ENCODE measurements at regions not wholly inside any gene's neighbourhood (a gene's known extent, or its start where the extent isn't known, plus 50 kb on each side); places are given as distances from the start of the nearest gene placed in this dataset.

DNA sequence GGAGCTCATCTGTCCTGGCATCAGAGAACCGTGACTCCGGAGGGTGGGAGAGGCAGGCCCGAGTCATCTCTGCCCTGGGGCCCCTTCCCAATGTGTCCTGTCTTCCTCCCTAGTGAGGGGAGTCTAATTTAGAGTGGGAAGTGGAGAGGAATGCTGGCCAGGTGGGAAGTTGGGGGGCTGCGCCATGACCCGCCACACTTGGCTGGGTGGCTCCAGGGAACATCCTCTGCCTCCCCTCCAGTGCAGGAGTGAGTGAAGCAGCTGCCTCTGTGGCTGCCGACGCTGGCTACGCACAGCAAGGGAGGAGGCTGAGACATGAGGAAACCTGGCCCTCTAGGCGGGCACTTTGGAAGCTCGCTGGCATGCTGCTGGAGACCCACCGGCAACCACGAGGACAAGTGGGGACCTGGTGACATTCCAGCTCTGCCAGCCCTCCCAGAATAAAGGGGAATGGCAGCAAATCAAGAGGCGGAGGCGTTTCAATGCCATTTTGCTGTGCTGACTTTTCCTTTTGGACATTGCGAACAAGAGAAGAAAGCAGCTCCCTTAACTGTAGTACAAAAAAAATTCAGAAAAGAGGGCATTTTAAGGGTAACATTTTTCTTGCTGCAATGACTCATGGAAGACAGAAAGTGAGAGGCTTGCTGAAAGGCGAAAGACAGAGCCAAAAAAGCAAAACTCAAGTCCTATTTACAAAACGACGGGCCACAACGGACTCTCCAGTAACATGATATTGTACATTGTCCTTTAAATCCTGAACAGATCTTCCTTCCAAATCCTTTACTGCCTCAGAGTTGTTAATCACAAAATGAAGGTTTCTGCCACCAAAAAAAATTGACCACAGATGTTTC is 121.2 kb upstream of the PITRM1 start:
- Histone ChIP-seq H3K4me3 (no peak overlapping the region), H3K27ac (peak overlapping the region in 2 of 5 donors; percentile 20 to 25), H3K36me3 (no peaks in the 10 kb centered on the region), H3K4me1 (no peaks in the 10 kb centered on the region), H3K27me3 (no peaks in the 10 kb centered on the region), H3K9me3 (no peaks in the 10 kb centered on the region)
- intact Hi-C loops (cut with DNase I; ENCODE audit: low total_unique reads), result no loop called here
- no peak for TF ChIP-seq EP300 (IDR thresholded peaks at IDR 0.05)
- no peak for TF ChIP-seq CTCF (IDR thresholded peaks at IDR 0.05)
- TF ChIP-seq POLR2A (IDR thresholded peaks at IDR 0.05), result no peak
- no peak for TF ChIP-seq POLR2AphosphoS5 (IDR thresholded peaks at IDR 0.05)
- WGBS, 5 donors, result 83 to 89% (median 86%) methylated on average over 14 to 19 of the region's 19 CpGs
- DNase-seq, result peak in 1 of 2 donors; percentile 15

DNA sequence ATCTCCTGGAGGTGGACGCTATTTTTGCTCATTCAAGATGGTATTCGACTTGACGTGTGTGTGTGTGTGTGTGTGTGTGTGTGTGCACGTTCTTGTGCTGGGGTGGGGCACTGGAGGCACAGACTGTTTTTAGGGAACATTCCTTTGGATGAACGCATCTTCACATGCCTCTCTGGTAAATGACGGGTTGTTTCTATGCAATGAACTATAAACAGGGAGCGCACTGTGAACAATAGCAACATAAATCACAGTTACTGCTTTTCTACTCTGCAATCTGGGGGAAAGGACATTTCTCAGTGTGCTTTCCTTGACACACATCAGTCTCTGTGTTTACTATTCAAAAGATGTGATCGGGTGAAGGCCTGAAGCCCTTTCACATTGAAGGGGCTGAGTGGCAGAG is 120.1 kb upstream of the PITRM1 start:
- intact Hi-C loops (cut with DNase I; ENCODE audit: low total_unique reads), result no loop called here
- Histone ChIP-seq H3K27ac (no peak overlapping the region), H3K27me3 (no peaks in the 10 kb centered on the region)

DNA sequence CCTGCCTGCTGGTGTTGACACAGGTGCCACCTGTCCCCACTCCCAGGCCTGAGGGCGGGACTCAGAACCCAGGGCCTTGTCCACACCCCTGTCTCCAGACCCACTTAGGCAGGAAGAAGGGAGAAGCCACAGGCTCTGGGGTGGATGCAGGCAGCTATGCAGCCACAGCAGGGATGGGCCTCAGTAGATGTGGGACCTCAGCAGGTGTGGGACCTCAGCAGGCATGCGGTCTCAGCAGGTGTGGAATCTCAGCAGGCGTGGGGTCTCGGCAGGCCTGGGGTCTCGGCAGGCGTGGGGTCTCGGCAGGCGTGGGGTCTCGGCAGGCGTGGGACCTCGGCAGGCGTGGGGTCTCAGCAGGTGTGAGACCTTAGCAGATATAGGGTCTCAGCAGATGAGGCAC is 118.0 kb upstream of the PITRM1 start:
- no peak overlapping the region for H3K4me3 ChIP-seq
- no peaks in the 10 kb centered on the region for H3K27me3 ChIP-seq
- WGBS, 5 donors, result 66 to 90% (median 77%) methylated on average over 9 to 12 of the region's 12 CpGs
- no peaks in the 10 kb centered on the region for H3K4me1 ChIP-seq
- no peaks in the 10 kb centered on the region for H3K36me3 ChIP-seq
- no peak for DNase-seq
- no peak for TF ChIP-seq CTCF (IDR thresholded peaks at IDR 0.05)
- no peak for TF ChIP-seq POLR2AphosphoS5 (IDR thresholded peaks at IDR 0.05)
- TF ChIP-seq POLR2A (IDR thresholded peaks at IDR 0.05), result no peak
- no peak for TF ChIP-seq EP300 (IDR thresholded peaks at IDR 0.05)
- H3K9me3 ChIP-seq, result no peaks in the 10 kb centered on the region
- no peak overlapping the region for H3K27ac ChIP-seq
- intact Hi-C loops (cut with DNase I; ENCODE audit: low total_unique reads), result no loop called here

More for the DNA sequence above, 120.1 kb upstream of the PITRM1 start:
- TF ChIP-seq CTCF (IDR thresholded peaks at IDR 0.05), result no peak
- TF ChIP-seq POLR2A (IDR thresholded peaks at IDR 0.05), result no peak
- no peak for TF ChIP-seq EP300 (IDR thresholded peaks at IDR 0.05)
- no peak for TF ChIP-seq POLR2AphosphoS5 (IDR thresholded peaks at IDR 0.05)
- no peak overlapping the region for H3K4me3 ChIP-seq
- WGBS, 5 donors, result 72 to 82% (median 79%) methylated on average over 8 of the region's 8 CpGs
- no peaks in the 10 kb centered on the region for H3K4me1 ChIP-seq
- no peaks in the 10 kb centered on the region for H3K9me3 ChIP-seq
- no peaks in the 10 kb centered on the region for H3K36me3 ChIP-seq
- peak in 1 of 2 donors; percentile 15 for DNase-seq

- intact Hi-C loops (cut with DNase I; ENCODE audit: low total_unique reads), result no loop called here
- Histone ChIP-seq H3K4me1 (no peaks in the 10 kb centered on the region), H3K27ac (no peak overlapping the region), H3K36me3 (no peaks in the 10 kb centered on the region), H3K27me3 (no peaks in the 10 kb centered on the region), H3K4me3 (no peak overlapping the region), H3K9me3 (no peaks in the 10 kb centered on the region)
- DNase-seq, result no peak
- WGBS, 5 donors, result 80 to 90% (median 87%) methylated on average over 39 to 42 of the region's 42 CpGs
- TF ChIP-seq POLR2A (IDR thresholded peaks at IDR 0.05), result no peak
- TF ChIP-seq EP300 (IDR thresholded peaks at IDR 0.05), result no peak
- TF ChIP-seq CTCF (IDR thresholded peaks at IDR 0.05), result no peak
- no peak for TF ChIP-seq POLR2AphosphoS5 (IDR thresholded peaks at IDR 0.05)
These were observed 115.2 kb upstream of the PITRM1 start for GRCh38 chr10:3287572-3288445.

All from stomach (tissue), 8 donors.